ENCODE measurements at regions not wholly inside any gene's neighbourhood (a gene's known extent, or its start where the extent isn't known, plus 50 kb on each side); places are given as distances from the start of the nearest gene placed in this dataset.

DNA sequence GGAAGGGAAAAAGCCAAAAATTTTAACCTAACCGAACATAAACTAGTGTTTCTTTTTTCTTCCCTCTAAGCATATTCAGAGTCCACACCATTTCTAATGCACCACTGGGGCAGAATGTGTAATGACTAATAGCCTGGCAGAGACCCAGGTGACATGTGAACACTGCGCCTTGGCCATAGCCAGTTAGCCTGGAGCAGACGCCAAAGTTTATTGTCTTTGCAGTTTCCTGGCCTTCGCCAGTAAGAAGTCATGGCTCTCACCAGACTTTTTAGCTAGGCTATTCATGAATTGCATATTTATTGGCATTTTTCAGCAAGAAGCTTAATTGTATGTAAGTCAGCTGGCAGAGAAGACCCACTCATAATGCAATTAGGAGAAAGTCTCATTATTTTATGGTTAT is 182.8 kb upstream of the SLC27A6 start:
- TF ChIP-seq EZH2 (IDR thresholded peaks at IDR 0.05; ENCODE audit: insufficient read depth, poor library complexity, severe bottlenecking): no peak
- TF ChIP-seq EZH2phosphoT487 (IDR thresholded peaks at IDR 0.05; ENCODE audit: insufficient read depth, low read depth): no peak
